IMR-90 (cell line): ENCODE measurements at regions not wholly inside any gene's neighbourhood (a gene's known extent, or its start where the extent isn't known, plus 50 kb on each side); places are given as distances from the start of the nearest gene placed in this dataset.

Experiments used
- ATAC-seq: fragments of 200-7000 bp; cut with Tn5 transposase; 2 replicates; pipeline ENCODE4 v1.9.1; 2020; ENCODE audit warnings: low read depth, mild to moderate bottlenecking, moderate library complexity
- BruUV-seq: library from RNA; stranded (reverse); fragments of 400-500 nt; replicated peaks from 2 replicates; lab custom pipeline; 2021; lab: Mats Ljungman, UMichigan
- CTCF ChIA-PET: fragments of 300-600 bp; formaldehyde crosslinking; extraction: SDS; loops from one replicate; lab custom pipeline; 2021; ENCODE audit warnings: antibody characterized with exemption; lab: Yijun Ruan, JAX
- POLR2A ChIA-PET: fragments of 300-600 bp; sonication (Branson Sonifier 250); formaldehyde crosslinking; loops from one replicate; lab custom pipeline; 2022; ENCODE audit warnings: antibody characterized with exemption; ENCODE audit not compliant: unreplicated experiment; lab: Charles Lee
- DNase-seq: peaks from one replicate; pipeline ENCODE4 v3.0.0; 2013
- H2AFZ ChIP-seq: replicated peaks from 2 replicates; pipeline ENCODE3; 2013; ENCODE audit warnings: low read length, mild to moderate bottlenecking; ENCODE audit not compliant: poor library complexity
- H2AK5ac ChIP-seq: 2 replicates; pipeline ENCODE4 v1.6.1; 2013; ENCODE audit warnings: low read depth, low read length, inconsistent platforms
- H2AK9ac ChIP-seq: replicated peaks from 2 replicates; pipeline ENCODE3; 2013; ENCODE audit warnings: mild to moderate bottlenecking, low read depth, low read length, moderate library complexity; ENCODE audit not compliant: poor library complexity
- H2BK120ac ChIP-seq: 2 replicates; pipeline ENCODE4 v1.6.1; 2013; ENCODE audit warnings: low read depth, low read length, inconsistent platforms
- H2BK15ac ChIP-seq: 3 replicates; pipeline ENCODE4 v1.6.1; 2013; ENCODE audit warnings: low read depth, low read length, inconsistent platforms
- H2BK20ac ChIP-seq: 2 replicates; pipeline ENCODE4 v1.6.1; 2013; ENCODE audit warnings: low read depth, mild to moderate bottlenecking, inconsistent platforms, low read length, moderate library complexity
- H2BK5ac ChIP-seq: 2 replicates; pipeline ENCODE4 v1.6.1; 2013; ENCODE audit warnings: mild to moderate bottlenecking, low read depth, low read length, inconsistent platforms; ENCODE audit not compliant: poor library complexity, severe bottlenecking
- H3K14ac ChIP-seq: replicated peaks from 2 replicates; pipeline ENCODE4 v1.6.1; 2013; ENCODE audit warnings: low read depth, low read length, inconsistent platforms
- H3K18ac ChIP-seq: 2 replicates; pipeline ENCODE4 v1.6.1; 2013; ENCODE audit warnings: low read depth, low read length, control low read depth
- H3K23ac ChIP-seq: 2 replicates; pipeline ENCODE4 v1.6.1; 2013; ENCODE audit warnings: low read depth, low read length, inconsistent platforms
- H3K27ac ChIP-seq: 2 replicates; pipeline ENCODE4 v1.5.1; 2013; ENCODE audit warnings: mild to moderate bottlenecking, control low read depth, low read length; ENCODE audit not compliant: insufficient read depth
- H3K27me3 ChIP-seq: 2 replicates; pipeline ENCODE4 v1.6.1; 2013; ENCODE audit warnings: low read length; ENCODE audit not compliant: control insufficient read depth, insufficient read depth
- H3K36me3 ChIP-seq: 2 replicates; pipeline ENCODE4 v1.6.1; 2013; ENCODE audit warnings: low read length, mixed read lengths; ENCODE audit not compliant: control insufficient read depth, insufficient read depth
- H3K4ac ChIP-seq: 2 replicates; pipeline ENCODE4 v1.6.1; 2013; ENCODE audit warnings: low read depth, low read length, inconsistent platforms
- H3K4me1 ChIP-seq: 2 replicates; pipeline ENCODE4 v1.6.1; 2013; ENCODE audit warnings: low read length, mixed read lengths; ENCODE audit not compliant: control insufficient read depth, insufficient read depth
- H3K4me2 ChIP-seq: 2 replicates; pipeline ENCODE4 v1.6.1; 2013; ENCODE audit warnings: low read depth, mild to moderate bottlenecking, control low read depth, low read length, moderate library complexity
- H3K4me3 ChIP-seq: 2 replicates; pipeline ENCODE4 v1.5.1; 2013; ENCODE audit warnings: low read depth, mild to moderate bottlenecking, control low read depth, low read length, moderate library complexity; ENCODE audit not compliant: insufficient read depth
- H3K56ac ChIP-seq: 2 replicates; pipeline ENCODE4 v1.6.1; 2013; ENCODE audit warnings: low read length, inconsistent platforms; ENCODE audit not compliant: insufficient read depth; ENCODE audit errors: extremely low read depth
- H3K79me1 ChIP-seq, 2 experiments: 2 replicates each; pipeline ENCODE4 v1.6.1; 2013; ENCODE audit warnings: low read length in 2 of 2, inconsistent platforms in 1 of 2, low read depth in 1 of 2
- H3K9ac ChIP-seq: 2 replicates; pipeline ENCODE4 v1.6.1; 2013; ENCODE audit warnings: low read depth, low read length, control low read depth
- H3K9me1 ChIP-seq: 2 replicates; pipeline ENCODE4 v1.6.1; 2013; ENCODE audit warnings: low read length, inconsistent platforms; ENCODE audit not compliant: insufficient read depth
- H3K9me3 ChIP-seq: 2 replicates; pipeline ENCODE4 v1.6.1; 2013; ENCODE audit warnings: low read length; ENCODE audit not compliant: control insufficient read depth, insufficient read depth
- H4K20me1 ChIP-seq: 2 replicates; pipeline ENCODE4 v1.6.1; 2013; ENCODE audit warnings: low read length, inconsistent platforms; ENCODE audit not compliant: insufficient read depth
- H4K5ac ChIP-seq: 2 replicates; pipeline ENCODE4 v1.6.1; 2013; ENCODE audit warnings: mild to moderate bottlenecking, low read depth, low read length, control low read depth
- H4K8ac ChIP-seq, 2 experiments: 2 replicates each; pipeline ENCODE4 v1.6.1; 2013; ENCODE audit warnings: low read depth in 2 of 2, low read length in 2 of 2, control low read depth in 1 of 2, inconsistent platforms in 1 of 2
- H4K91ac ChIP-seq: 2 replicates; pipeline ENCODE4 v1.6.1; 2013; ENCODE audit warnings: low read depth, low read length, inconsistent platforms; ENCODE audit not compliant: insufficient read depth
- RAD21 ChIP-seq: IDR thresholded peaks from 2 replicates; pipeline ENCODE4 v1.6.1; 2012; ENCODE audit warnings: low read length, improper control_type of control experiment
- RFX5 ChIP-seq: IDR thresholded peaks from 2 replicates; pipeline ENCODE4 v1.8.0; 2012; ENCODE audit warnings: low read depth, mild to moderate bottlenecking, low read length, moderate library complexity
- dilution Hi-C: fragments of 300-500 bp; cut with HindIII; formaldehyde crosslinking; loops from one replicate; pipeline ENCODE4 v1.14.3; 2018; ENCODE audit warnings: low sequenced_read_pairs; ENCODE audit not compliant: unreplicated experiment
- in situ Hi-C: fragments of 300-500 bp; cut with MboI; formaldehyde crosslinking; loops from 3 replicates; pipeline ENCODE4 v1.14.3; 2019; ENCODE audit warnings: low sequenced_read_pairs, inconsistent platforms, mixed read lengths
- intact Hi-C: fragments of 100-400 bp; cut with micrococcal nuclease; formaldehyde crosslinking; loops from 2 replicates; pipeline ENCODE4 v1.10.0; 2022

DNA sequence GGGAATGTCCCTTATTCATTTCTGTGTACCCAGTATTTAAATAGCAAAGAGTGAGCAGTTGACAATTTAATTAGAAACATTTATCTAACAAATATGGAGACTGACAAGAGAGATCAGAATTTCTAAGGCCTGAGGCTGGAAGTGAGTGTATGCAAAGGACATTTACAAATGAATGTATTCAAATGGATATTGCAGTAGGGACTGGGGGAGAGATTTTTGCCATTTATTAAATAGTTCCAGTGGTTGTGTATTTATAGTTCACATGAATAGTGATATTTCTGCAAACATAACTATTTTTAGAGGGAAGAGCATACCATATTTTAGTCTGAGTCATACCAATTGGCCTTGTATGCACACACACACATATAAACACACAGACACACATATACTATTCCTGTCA, 592.4 kb downstream of the GLUD2 start:
- ChIA-PET POLR2A (no interaction called here), CTCF (no interaction called here)
- BruUV-seq: no TSS peak
- Histone ChIP-seq H2AK5ac (no peak overlapping the region), H2BK120ac (no peak overlapping the region), H2AK9ac (no peak overlapping the region), H3K18ac (no peak overlapping the region), H2BK20ac (no peak overlapping the region), H2BK15ac (no peak overlapping the region), H2BK5ac (no peak overlapping the region), H3K27ac (no peak overlapping the region), H4K8ac (no peak overlapping the region), H3K9ac (no peak overlapping the region), H3K23ac (no peak overlapping the region), H4K91ac (no peak overlapping the region), H2AFZ (no peak overlapping the region), H3K36me3 (no peaks in the 10 kb centered on the region), H3K4me3 (no peak overlapping the region), H3K79me1 (no peaks in the 10 kb centered on the region), H3K4me1 (no peaks in the 10 kb centered on the region), H3K56ac (no peak overlapping the region), H3K9me1 (no peaks in the 10 kb centered on the region), H3K14ac (no peak overlapping the region), H4K20me1 (no peaks in the 10 kb centered on the region), H3K4me2 (no peak overlapping the region), H4K5ac (no peak overlapping the region), H3K4ac (no peak overlapping the region), H3K27me3 (no peaks in the 10 kb centered on the region), H3K9me3 (no peaks in the 10 kb centered on the region)
- no peak for DNase-seq
- ATAC-seq: no peak
- intact Hi-C loops: no loop called here
- TF ChIP-seq RFX5: no peak
- TF ChIP-seq RAD21: no peak
- dilution Hi-C loops: no loop called here
- in situ Hi-C loops: no loop called here
